ENCODE measurements at regions not wholly inside any gene's neighbourhood (a gene's known extent, or its start where the extent isn't known, plus 50 kb on each side); places are given as distances from the start of the nearest gene placed in this dataset.

- TF ChIP-seq, protein P1, sequence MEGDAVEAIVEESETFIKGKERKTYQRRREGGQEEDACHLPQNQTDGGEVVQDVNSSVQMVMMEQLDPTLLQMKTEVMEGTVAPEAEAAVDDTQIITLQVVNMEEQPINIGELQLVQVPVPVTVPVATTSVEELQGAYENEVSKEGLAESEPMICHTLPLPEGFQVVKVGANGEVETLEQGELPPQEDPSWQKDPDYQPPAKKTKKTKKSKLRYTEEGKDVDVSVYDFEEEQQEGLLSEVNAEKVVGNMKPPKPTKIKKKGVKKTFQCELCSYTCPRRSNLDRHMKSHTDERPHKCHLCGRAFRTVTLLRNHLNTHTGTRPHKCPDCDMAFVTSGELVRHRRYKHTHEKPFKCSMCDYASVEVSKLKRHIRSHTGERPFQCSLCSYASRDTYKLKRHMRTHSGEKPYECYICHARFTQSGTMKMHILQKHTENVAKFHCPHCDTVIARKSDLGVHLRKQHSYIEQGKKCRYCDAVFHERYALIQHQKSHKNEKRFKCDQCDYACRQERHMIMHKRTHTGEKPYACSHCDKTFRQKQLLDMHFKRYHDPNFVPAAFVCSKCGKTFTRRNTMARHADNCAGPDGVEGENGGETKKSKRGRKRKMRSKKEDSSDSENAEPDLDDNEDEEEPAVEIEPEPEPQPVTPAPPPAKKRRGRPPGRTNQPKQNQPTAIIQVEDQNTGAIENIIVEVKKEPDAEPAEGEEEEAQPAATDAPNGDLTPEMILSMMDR (IDR thresholded peaks at IDR 0.05; ENCODE audit: low read depth, low read length, poor library complexity, severe bottlenecking), result no peak
- TF ChIP-seq EZH2phosphoT487 (IDR thresholded peaks at IDR 0.05; ENCODE audit: borderline replicate concordance, low read length), result no peak
Observed at GRCh38 chr13:84460989-84461388, 578.7 kb upstream of the SLITRK1 start.

Data from DOHH2 (cell line).